ENCODE measurements at regions not wholly inside any gene's neighbourhood (a gene's known extent, or its start where the extent isn't known, plus 50 kb on each side); places are given as distances from the start of the nearest gene placed in this dataset.

- no peaks in the 10 kb centered on the region for H3K36me3 Mint-ChIP-seq (ENCODE audit: low read depth, unreplicated experiment)
- no peaks in the 10 kb centered on the region for H3K9me3 Mint-ChIP-seq (ENCODE audit: unreplicated experiment)
- TF ChIP-seq, protein P1, sequence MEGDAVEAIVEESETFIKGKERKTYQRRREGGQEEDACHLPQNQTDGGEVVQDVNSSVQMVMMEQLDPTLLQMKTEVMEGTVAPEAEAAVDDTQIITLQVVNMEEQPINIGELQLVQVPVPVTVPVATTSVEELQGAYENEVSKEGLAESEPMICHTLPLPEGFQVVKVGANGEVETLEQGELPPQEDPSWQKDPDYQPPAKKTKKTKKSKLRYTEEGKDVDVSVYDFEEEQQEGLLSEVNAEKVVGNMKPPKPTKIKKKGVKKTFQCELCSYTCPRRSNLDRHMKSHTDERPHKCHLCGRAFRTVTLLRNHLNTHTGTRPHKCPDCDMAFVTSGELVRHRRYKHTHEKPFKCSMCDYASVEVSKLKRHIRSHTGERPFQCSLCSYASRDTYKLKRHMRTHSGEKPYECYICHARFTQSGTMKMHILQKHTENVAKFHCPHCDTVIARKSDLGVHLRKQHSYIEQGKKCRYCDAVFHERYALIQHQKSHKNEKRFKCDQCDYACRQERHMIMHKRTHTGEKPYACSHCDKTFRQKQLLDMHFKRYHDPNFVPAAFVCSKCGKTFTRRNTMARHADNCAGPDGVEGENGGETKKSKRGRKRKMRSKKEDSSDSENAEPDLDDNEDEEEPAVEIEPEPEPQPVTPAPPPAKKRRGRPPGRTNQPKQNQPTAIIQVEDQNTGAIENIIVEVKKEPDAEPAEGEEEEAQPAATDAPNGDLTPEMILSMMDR (IDR thresholded peaks at IDR 0.05; ENCODE audit: unreplicated experiment), result no peak
- H3K4me3 Mint-ChIP-seq (ENCODE audit: unreplicated experiment), result no peak overlapping the region
- H3K27me3 Mint-ChIP-seq (ENCODE audit: unreplicated experiment), result no peaks in the 10 kb centered on the region
- no peak overlapping the region for H3K27ac Mint-ChIP-seq (ENCODE audit: unreplicated experiment)
- H3K4me1 Mint-ChIP-seq (ENCODE audit: unreplicated experiment), result peaks cover 8% of the 10 kb centered on the region
- no peak for DNase-seq (ENCODE audit: low spot score)
Measured at GRCh38 chr13:55783841-55784240, 1356.9 kb upstream of the PRR20A start.

GRCh38 chr13:55788548-55788947, 1352.2 kb upstream of the PRR20A start:
- no peak overlapping the region for H3K4me3 Mint-ChIP-seq (ENCODE audit: unreplicated experiment)
- no peak overlapping the region for H3K27ac Mint-ChIP-seq (ENCODE audit: unreplicated experiment)
- H3K36me3 Mint-ChIP-seq (ENCODE audit: low read depth, unreplicated experiment), result no peaks in the 10 kb centered on the region
- H3K27me3 Mint-ChIP-seq (ENCODE audit: unreplicated experiment), result no peaks in the 10 kb centered on the region
- TF ChIP-seq, protein P1 (IDR thresholded peaks at IDR 0.05; ENCODE audit: unreplicated experiment), result no peak
- no peaks in the 10 kb centered on the region for H3K9me3 Mint-ChIP-seq (ENCODE audit: unreplicated experiment)
- H3K4me1 Mint-ChIP-seq (ENCODE audit: unreplicated experiment), result peaks cover 5% of the 10 kb centered on the region
- DNase-seq (ENCODE audit: low spot score), result no peak

DNA sequence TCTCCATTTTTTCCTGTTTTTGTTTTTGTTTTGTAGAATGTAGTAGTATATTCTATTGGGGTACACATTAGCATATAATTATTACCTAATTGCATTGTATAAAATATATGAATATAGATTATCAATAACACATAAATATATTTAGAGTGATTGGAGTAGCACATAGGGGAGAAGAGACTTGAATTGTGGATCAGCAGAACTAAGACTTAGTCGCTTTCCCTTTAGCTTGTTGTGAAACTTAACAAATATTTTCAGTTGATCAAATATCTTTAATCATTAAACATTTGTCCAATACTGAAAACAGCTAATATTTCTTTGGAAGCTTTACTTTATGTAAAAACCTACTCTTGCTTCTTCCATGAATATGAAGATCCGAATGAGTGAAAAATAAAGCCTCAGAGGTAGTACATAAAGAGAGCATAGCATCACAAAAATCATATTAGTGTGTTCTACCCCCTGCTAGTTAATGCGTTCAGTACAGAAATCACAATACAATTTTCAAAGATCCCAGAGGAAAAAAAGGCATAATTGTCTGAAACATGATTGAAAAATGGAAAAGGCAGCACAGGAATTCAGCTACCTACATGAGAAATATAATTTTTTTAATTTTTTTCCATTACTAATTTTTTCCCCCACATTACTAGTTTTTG, 1348.0 kb upstream of the PRR20A start:
- DNase-seq (ENCODE audit: low spot score), result no peak
- H3K9me3 Mint-ChIP-seq (ENCODE audit: unreplicated experiment), result no peaks in the 10 kb centered on the region
- H3K36me3 Mint-ChIP-seq (ENCODE audit: low read depth, unreplicated experiment), result no peaks in the 10 kb centered on the region
- H3K4me3 Mint-ChIP-seq (ENCODE audit: unreplicated experiment), result no peak overlapping the region
- H3K27me3 Mint-ChIP-seq (ENCODE audit: unreplicated experiment), result no peaks in the 10 kb centered on the region
- H3K4me1 Mint-ChIP-seq (ENCODE audit: unreplicated experiment), result no peaks in the 10 kb centered on the region
- TF ChIP-seq, protein P1 (IDR thresholded peaks at IDR 0.05; ENCODE audit: unreplicated experiment), result no peak
- H3K27ac Mint-ChIP-seq (ENCODE audit: unreplicated experiment), result no peak overlapping the region

DNA sequence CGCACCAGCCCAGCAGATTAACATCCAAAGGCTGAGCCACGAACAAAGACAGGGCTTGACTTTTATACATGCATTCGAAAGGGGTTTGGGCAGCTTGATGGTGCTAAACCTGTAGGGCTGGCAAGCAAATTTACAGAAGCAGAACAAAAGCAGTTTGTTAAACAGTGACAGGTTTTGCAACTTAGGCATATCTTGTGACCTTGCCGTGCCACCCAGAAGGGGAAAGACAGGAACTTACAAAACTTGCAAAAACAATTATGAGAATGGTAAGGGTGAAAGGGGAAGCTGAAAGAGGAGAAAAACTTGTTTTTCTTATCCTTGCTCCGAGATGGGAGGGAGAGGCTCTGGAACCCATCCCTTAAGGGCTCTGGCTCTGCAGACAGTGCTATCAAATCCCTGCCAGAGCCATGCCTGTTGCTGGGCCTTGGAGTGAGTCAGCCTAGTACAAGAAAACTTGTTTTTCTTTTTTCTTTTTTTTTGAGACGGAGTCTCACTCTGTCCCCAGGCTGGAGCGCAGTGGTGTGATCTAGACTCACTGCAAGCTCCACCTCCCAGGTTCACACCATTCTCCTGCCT, 1325.2 kb upstream of the PRR20A start:
- no peak overlapping the region for H3K27ac Mint-ChIP-seq (ENCODE audit: unreplicated experiment)
- TF ChIP-seq, protein P1 (IDR thresholded peaks at IDR 0.05; ENCODE audit: unreplicated experiment), result no peak
- peaks cover 2% of the 10 kb centered on the region for H3K27me3 Mint-ChIP-seq (ENCODE audit: unreplicated experiment)
- H3K4me3 Mint-ChIP-seq (ENCODE audit: unreplicated experiment), result no peak overlapping the region
- H3K9me3 Mint-ChIP-seq (ENCODE audit: unreplicated experiment), result no peaks in the 10 kb centered on the region
- no peak for DNase-seq (ENCODE audit: low spot score)
- no peaks in the 10 kb centered on the region for H3K4me1 Mint-ChIP-seq (ENCODE audit: unreplicated experiment)
- H3K36me3 Mint-ChIP-seq (ENCODE audit: low read depth, unreplicated experiment), result no peaks in the 10 kb centered on the region

DNA sequence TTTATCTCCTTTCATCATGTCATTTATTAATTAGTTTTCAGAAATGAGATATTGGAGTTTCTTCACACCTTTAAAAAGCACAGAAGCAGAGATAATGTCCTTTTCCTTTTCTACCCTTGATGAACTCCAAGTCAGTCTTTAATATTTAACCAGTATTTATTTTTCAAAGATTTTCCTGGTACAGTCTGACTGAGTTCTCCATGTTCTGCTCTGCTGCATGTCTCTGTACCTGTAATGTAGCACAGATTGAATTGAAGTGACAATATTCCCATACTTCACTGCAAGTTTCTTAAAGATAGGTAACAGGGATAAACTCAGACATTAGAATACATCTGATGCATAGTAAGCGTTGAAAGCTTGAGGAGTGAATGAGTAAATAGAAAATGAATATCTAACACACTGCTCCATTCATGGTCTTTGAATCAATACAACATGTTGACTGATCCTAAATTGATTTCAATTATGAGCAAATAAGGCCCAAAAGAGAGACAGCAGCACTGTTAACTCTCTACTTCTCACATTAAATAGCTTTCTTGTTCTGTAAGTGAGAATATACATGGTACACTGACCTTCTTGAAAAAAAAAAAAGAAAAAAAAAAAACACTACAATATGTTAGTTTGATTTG, 1323.6 kb upstream of the PRR20A start:
- H3K27ac Mint-ChIP-seq (ENCODE audit: unreplicated experiment), result no peak overlapping the region
- no peaks in the 10 kb centered on the region for H3K36me3 Mint-ChIP-seq (ENCODE audit: low read depth, unreplicated experiment)
- DNase-seq (ENCODE audit: low spot score), result no peak
- H3K9me3 Mint-ChIP-seq (ENCODE audit: unreplicated experiment), result no peaks in the 10 kb centered on the region
- no peaks in the 10 kb centered on the region for H3K4me1 Mint-ChIP-seq (ENCODE audit: unreplicated experiment)
- TF ChIP-seq, protein P1 (IDR thresholded peaks at IDR 0.05; ENCODE audit: unreplicated experiment), result no peak
- H3K27me3 Mint-ChIP-seq (ENCODE audit: unreplicated experiment), result peaks cover 2% of the 10 kb centered on the region
- no peak overlapping the region for H3K4me3 Mint-ChIP-seq (ENCODE audit: unreplicated experiment)
